H1 (cell line): ENCODE measurements at regions not wholly inside any gene's neighbourhood (a gene's known extent, or its start where the extent isn't known, plus 50 kb on each side); places are given as distances from the start of the nearest gene placed in this dataset.

Source experiments
- CBX8 ChIP-seq: fragments of 300-800, 300-1000 bp; sonication (generic); IDR thresholded peaks from 2 replicates; pipeline ENCODE4 v1.7.1; 2016; ENCODE audit warnings: low read depth, low read length, borderline replicate concordance
- HDAC2 ChIP-seq, 2 experiments: fragments of 300-600 bp in 1 of 2; sonication (generic) in 1 of 2; IDR thresholded peaks; 2 replicates each; pipeline ENCODE4 v1.6.1; 2011 to 2012; ENCODE audit warnings: low read depth in 2 of 2, low read length in 2 of 2, mild to moderate bottlenecking in 2 of 2, moderate library complexity in 2 of 2, borderline replicate concordance in 1 of 2, inconsistent platforms in 1 of 2
- POLR2AphosphoS5 ChIP-seq: IDR thresholded peaks from 2 replicates; pipeline ENCODE4 v1.6.1; 2011; ENCODE audit warnings: low read depth, low read length
- SP1 ChIP-seq: IDR thresholded peaks from 2 replicates; pipeline ENCODE4 v1.6.1; 2011; ENCODE audit warnings: low read depth, low read length
- TBP ChIP-seq: IDR thresholded peaks from 2 replicates; pipeline ENCODE4 v1.6.1; 2011; ENCODE audit warnings: low read depth, low read length, improper control_type of control experiment
- ZNF274 ChIP-seq: IDR thresholded peaks from 2 replicates; pipeline ENCODE4 v1.7.0; 2012; ENCODE audit warnings: low read length, borderline replicate concordance; ENCODE audit errors: extremely low read depth
- TF ChIP-seq, protein P1 (sequence below): fragments of 300-600 bp; sonication (generic); IDR thresholded peaks from 2 replicates; pipeline ENCODE4 v1.7.1; 2012; ENCODE audit warnings: low read length, moderate library complexity, mild to moderate bottlenecking, inconsistent platforms; ENCODE audit not compliant: insufficient replicate concordance

DNA sequence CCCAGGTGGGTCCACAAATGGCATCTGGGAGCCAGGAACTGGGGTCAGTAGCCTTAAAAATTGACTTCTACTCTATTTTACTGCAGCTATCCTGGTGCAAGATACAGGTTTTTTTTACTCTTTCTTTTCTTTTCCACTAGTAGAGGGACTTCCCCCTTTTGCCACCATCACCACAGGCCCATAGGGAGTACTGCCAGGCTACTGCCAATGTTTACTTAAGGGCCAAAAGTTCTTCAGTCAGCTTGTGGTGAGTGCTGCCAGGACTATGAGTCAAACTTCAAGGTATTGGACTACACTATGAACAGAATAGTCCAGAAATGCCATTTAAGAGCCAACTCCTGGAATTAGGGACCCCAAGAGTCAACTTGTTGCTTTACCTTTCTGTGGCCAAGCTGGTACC lies 94.7 kb downstream of the EDA2R start (continued):
- TF ChIP-seq, protein P1, sequence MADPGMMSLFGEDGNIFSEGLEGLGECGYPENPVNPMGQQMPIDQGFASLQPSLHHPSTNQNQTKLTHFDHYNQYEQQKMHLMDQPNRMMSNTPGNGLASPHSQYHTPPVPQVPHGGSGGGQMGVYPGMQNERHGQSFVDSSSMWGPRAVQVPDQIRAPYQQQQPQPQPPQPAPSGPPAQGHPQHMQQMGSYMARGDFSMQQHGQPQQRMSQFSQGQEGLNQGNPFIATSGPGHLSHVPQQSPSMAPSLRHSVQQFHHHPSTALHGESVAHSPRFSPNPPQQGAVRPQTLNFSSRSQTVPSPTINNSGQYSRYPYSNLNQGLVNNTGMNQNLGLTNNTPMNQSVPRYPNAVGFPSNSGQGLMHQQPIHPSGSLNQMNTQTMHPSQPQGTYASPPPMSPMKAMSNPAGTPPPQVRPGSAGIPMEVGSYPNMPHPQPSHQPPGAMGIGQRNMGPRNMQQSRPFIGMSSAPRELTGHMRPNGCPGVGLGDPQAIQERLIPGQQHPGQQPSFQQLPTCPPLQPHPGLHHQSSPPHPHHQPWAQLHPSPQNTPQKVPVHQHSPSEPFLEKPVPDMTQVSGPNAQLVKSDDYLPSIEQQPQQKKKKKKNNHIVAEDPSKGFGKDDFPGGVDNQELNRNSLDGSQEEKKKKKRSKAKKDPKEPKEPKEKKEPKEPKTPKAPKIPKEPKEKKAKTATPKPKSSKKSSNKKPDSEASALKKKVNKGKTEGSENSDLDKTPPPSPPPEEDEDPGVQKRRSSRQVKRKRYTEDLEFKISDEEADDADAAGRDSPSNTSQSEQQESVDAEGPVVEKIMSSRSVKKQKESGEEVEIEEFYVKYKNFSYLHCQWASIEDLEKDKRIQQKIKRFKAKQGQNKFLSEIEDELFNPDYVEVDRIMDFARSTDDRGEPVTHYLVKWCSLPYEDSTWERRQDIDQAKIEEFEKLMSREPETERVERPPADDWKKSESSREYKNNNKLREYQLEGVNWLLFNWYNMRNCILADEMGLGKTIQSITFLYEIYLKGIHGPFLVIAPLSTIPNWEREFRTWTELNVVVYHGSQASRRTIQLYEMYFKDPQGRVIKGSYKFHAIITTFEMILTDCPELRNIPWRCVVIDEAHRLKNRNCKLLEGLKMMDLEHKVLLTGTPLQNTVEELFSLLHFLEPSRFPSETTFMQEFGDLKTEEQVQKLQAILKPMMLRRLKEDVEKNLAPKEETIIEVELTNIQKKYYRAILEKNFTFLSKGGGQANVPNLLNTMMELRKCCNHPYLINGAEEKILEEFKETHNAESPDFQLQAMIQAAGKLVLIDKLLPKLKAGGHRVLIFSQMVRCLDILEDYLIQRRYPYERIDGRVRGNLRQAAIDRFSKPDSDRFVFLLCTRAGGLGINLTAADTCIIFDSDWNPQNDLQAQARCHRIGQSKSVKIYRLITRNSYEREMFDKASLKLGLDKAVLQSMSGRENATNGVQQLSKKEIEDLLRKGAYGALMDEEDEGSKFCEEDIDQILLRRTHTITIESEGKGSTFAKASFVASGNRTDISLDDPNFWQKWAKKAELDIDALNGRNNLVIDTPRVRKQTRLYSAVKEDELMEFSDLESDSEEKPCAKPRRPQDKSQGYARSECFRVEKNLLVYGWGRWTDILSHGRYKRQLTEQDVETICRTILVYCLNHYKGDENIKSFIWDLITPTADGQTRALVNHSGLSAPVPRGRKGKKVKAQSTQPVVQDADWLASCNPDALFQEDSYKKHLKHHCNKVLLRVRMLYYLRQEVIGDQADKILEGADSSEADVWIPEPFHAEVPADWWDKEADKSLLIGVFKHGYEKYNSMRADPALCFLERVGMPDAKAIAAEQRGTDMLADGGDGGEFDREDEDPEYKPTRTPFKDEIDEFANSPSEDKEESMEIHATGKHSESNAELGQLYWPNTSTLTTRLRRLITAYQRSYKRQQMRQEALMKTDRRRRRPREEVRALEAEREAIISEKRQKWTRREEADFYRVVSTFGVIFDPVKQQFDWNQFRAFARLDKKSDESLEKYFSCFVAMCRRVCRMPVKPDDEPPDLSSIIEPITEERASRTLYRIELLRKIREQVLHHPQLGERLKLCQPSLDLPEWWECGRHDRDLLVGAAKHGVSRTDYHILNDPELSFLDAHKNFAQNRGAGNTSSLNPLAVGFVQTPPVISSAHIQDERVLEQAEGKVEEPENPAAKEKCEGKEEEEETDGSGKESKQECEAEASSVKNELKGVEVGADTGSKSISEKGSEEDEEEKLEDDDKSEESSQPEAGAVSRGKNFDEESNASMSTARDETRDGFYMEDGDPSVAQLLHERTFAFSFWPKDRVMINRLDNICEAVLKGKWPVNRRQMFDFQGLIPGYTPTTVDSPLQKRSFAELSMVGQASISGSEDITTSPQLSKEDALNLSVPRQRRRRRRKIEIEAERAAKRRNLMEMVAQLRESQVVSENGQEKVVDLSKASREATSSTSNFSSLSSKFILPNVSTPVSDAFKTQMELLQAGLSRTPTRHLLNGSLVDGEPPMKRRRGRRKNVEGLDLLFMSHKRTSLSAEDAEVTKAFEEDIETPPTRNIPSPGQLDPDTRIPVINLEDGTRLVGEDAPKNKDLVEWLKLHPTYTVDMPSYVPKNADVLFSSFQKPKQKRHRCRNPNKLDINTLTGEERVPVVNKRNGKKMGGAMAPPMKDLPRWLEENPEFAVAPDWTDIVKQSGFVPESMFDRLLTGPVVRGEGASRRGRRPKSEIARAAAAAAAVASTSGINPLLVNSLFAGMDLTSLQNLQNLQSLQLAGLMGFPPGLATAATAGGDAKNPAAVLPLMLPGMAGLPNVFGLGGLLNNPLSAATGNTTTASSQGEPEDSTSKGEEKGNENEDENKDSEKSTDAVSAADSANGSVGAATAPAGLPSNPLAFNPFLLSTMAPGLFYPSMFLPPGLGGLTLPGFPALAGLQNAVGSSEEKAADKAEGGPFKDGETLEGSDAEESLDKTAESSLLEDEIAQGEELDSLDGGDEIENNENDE: no peak
- TF ChIP-seq ZNF274: no peak
- TF ChIP-seq HDAC2 (IDR thresholded peaks at IDR 0.05; ENCODE audit: borderline replicate concordance in 1 of 2, low read depth in 2 of 2, low read length in 2 of 2): no peak
- TF ChIP-seq SP1: no peak
- TF ChIP-seq CBX8: no peak
- TF ChIP-seq POLR2AphosphoS5: no peak
- TF ChIP-seq TBP: no peak
